Kidney (tissue), 13 donors: ENCODE measurements at regions not wholly inside any gene's neighbourhood (a gene's known extent, or its start where the extent isn't known, plus 50 kb on each side); places are given as distances from the start of the nearest gene placed in this dataset.

ENCODE experiments used
- DNase-seq, 5 donors: peaks; one replicate each; pipeline ENCODE4 v3.0.0-alpha.2; 2013 to 2020
- FAIRE-seq: peaks from 2 replicates; lab custom pipeline; 2012; peaks lifted over from hg19 to GRCh38; lab: Jason Lieb, UNC
- H3K27ac ChIP-seq, 2 donors: one replicate each; pipeline ENCODE4 v1.7.0; 2013; ENCODE audit warnings: low read depth in 2 of 2, low read length in 2 of 2, inconsistent platforms in 1 of 2
- H3K27me3 ChIP-seq: one replicate; pipeline ENCODE4 v1.7.1; 2013; ENCODE audit warnings: low read length, inconsistent platforms; ENCODE audit not compliant: control insufficient read depth, insufficient read depth
- H3K36me3 ChIP-seq, 3 donors: one replicate each; pipeline versions ENCODE4 v1.7.0 to v1.7.1; 2013; ENCODE audit warnings: low read length in 3 of 3, control low read depth in 1 of 3, inconsistent platforms in 1 of 3; ENCODE audit not compliant: insufficient read depth in 3 of 3, control insufficient read depth in 2 of 3
- H3K4me1 ChIP-seq, 3 donors: one replicate each; pipeline versions ENCODE4 v1.7.0 to v1.7.1; 2013; ENCODE audit warnings: low read length in 3 of 3, inconsistent platforms in 1 of 3, low read depth in 1 of 3; ENCODE audit not compliant: control insufficient read depth in 2 of 3, insufficient read depth in 2 of 3
- H3K4me3 ChIP-seq, 3 donors: one replicate each; pipeline versions ENCODE4 v1.7.0 to v1.8.1; 2013; ENCODE audit warnings: low read length in 3 of 3, control low read depth in 1 of 3, inconsistent platforms in 1 of 3
- H3K9ac ChIP-seq, 3 donors: one replicate each; pipeline versions ENCODE4 v1.7.0 to v1.7.1; 2013; ENCODE audit warnings: low read length in 3 of 3, control low read depth in 1 of 3, inconsistent platforms in 1 of 3
- H3K9me3 ChIP-seq, 3 donors: one replicate each; pipeline versions ENCODE4 v1.7.0 to v1.7.1; 2013; ENCODE audit warnings: low read length in 3 of 3, control low read depth in 1 of 3, inconsistent platforms in 1 of 3; ENCODE audit not compliant: control insufficient read depth in 2 of 3, insufficient read depth in 1 of 3
- CTCF ChIP-seq: IDR thresholded peaks from 3 replicates; pipeline ENCODE4 v1.5.1; 2012; ENCODE audit warnings: mild to moderate bottlenecking, moderate library complexity, borderline replicate concordance; ENCODE audit not compliant: insufficient read depth; ENCODE audit errors: extremely low read depth
- intact Hi-C: fragments of 100-400 bp; cut with DNase I; formaldehyde crosslinking; loops from one replicate; pipeline ENCODE4 v1.11.1; 2022
- donor health status: control.
- donor health status: control.
- donor health status: control.
- donor health status: control.
- donor health status: control.
- donor health status: DM: yes; HTN: yes; CAD: no.
- donor health status: Normal renal cell carcinoma (clear cell type).

- no peak overlapping the region for H3K9ac ChIP-seq
- H3K27ac ChIP-seq = no peak overlapping the region
- no peak for TF ChIP-seq CTCF
- H3K9me3 ChIP-seq = no peaks in the 10 kb centered on the region
- DNase-seq (no peak), FAIRE-seq (no peak)
- intact Hi-C loops = no loop called here
- H3K4me3 ChIP-seq = no peak overlapping the region
- H3K27me3 ChIP-seq = no peaks in the 10 kb centered on the region
- H3K36me3 ChIP-seq = no peaks in the 10 kb centered on the region
- H3K4me1 ChIP-seq = no peaks in the 10 kb centered on the region
These were observed 155.5 kb upstream of the PCBD1 start for GRCh38 chr10:71043858-71044257.

- intact Hi-C loops = no loop called here
- Histone ChIP-seq H3K9ac (no peak overlapping the region), H3K4me1 (no peaks in the 10 kb centered on the region), H3K9me3 (no peaks in the 10 kb centered on the region), H3K4me3 (no peak overlapping the region), H3K27me3 (no peaks in the 10 kb centered on the region), H3K36me3 (no peaks in the 10 kb centered on the region), H3K27ac (no peak overlapping the region)
- DNase-seq (peak in 1 of 5 donors; percentile 35), FAIRE-seq (no peak)
- TF ChIP-seq CTCF = no peak
These were observed 156.4 kb upstream of the PCBD1 start for GRCh38 chr10:71044720-71045119.

- Histone ChIP-seq H3K9ac (no peak overlapping the region), H3K9me3 (no peaks in the 10 kb centered on the region), H3K36me3 (no peaks in the 10 kb centered on the region), H3K4me3 (no peak overlapping the region), H3K27ac (no peak overlapping the region), H3K4me1 (no peaks in the 10 kb centered on the region), H3K27me3 (no peaks in the 10 kb centered on the region)
- DNase-seq = peak in 4 of 5 donors; percentile 54 to 77 (median 71)
- TF ChIP-seq CTCF = no peak
- intact Hi-C loops = no loop called here
- FAIRE-seq = no peak
These were observed 156.9 kb upstream of the PCBD1 start for GRCh38 chr10:71045204-71045809.

GRCh38 chr10:71045936-71046335 lies 157.6 kb upstream of the PCBD1 start:
- Histone ChIP-seq H3K4me3 (no peak overlapping the region), H3K27ac (no peak overlapping the region), H3K36me3 (no peaks in the 10 kb centered on the region), H3K4me1 (no peaks in the 10 kb centered on the region), H3K9me3 (no peaks in the 10 kb centered on the region), H3K9ac (no peak overlapping the region), H3K27me3 (no peaks in the 10 kb centered on the region)
- no peak for FAIRE-seq
- peak in 2 of 5 donors; percentile 31 to 40 for DNase-seq
- intact Hi-C loops = no loop called here
- TF ChIP-seq CTCF = no peak
